OCI-LY1 (cell line): ENCODE measurements at regions not wholly inside any gene's neighbourhood (a gene's known extent, or its start where the extent isn't known, plus 50 kb on each side); places are given as distances from the start of the nearest gene placed in this dataset.

Experiments used
- H2AFZ ChIP-seq: fragments of 200-600 bp; sonication (generic), shearing (Covaris generic); 2 replicates; pipeline ENCODE4 v1.6.0; 2014; ENCODE audit warnings: antibody characterized with exemption, mild to moderate bottlenecking, low read length
- H3F3A ChIP-seq: fragments of 200-600 bp; sonication (generic), shearing (Covaris generic); 2 replicates; pipeline ENCODE4 v1.6.0; 2014; ENCODE audit warnings: mild to moderate bottlenecking, antibody characterized with exemption, low read length, moderate library complexity; ENCODE audit not compliant: insufficient read depth
- H3K27ac ChIP-seq: fragments of 200-600 bp; sonication (generic); 2 replicates; pipeline ENCODE4 v1.5.1; 2014; ENCODE audit warnings: low read length, mixed run types, mild to moderate bottlenecking, low read depth; ENCODE audit not compliant: poor library complexity, severe bottlenecking
- H3K27me3 ChIP-seq: fragments of 200-600 bp; sonication (generic); 2 replicates; pipeline ENCODE4 v1.6.0; 2014; ENCODE audit warnings: antibody characterized with exemption, mild to moderate bottlenecking, low read length, moderate library complexity; ENCODE audit not compliant: insufficient read depth
- H3K36me3 ChIP-seq: fragments of 200-600 bp; sonication (generic); 2 replicates; pipeline ENCODE4 v1.6.1; 2014; ENCODE audit warnings: mild to moderate bottlenecking, antibody characterized with exemption, low read length, moderate library complexity, mixed read lengths; ENCODE audit not compliant: insufficient read depth
- H3K4me1 ChIP-seq: fragments of 200-600 bp; sonication (generic); 2 replicates; pipeline ENCODE4 v1.5.1; 2014; ENCODE audit warnings: mild to moderate bottlenecking, low read length, moderate library complexity; ENCODE audit not compliant: insufficient read depth, severe bottlenecking
- H3K4me2 ChIP-seq: fragments of 200-600 bp; sonication (generic), shearing (Covaris generic); 2 replicates; pipeline ENCODE4 v1.6.1; 2014; ENCODE audit warnings: low read length
- H3K4me3 ChIP-seq: fragments of 200-600 bp; sonication (generic); 2 replicates; pipeline ENCODE4 v1.5.1; 2014; ENCODE audit warnings: low read length, low read depth, mild to moderate bottlenecking, mixed read lengths; ENCODE audit not compliant: poor library complexity, severe bottlenecking
- H3K79me2 ChIP-seq: fragments of 200-600 bp; shearing (Covaris generic); 2 replicates; pipeline ENCODE4 v1.6.1; 2016; ENCODE audit warnings: mixed run types, low read length, mixed read lengths; ENCODE audit not compliant: insufficient read depth
- H3K9ac ChIP-seq: fragments of 200-600 bp; sonication (generic), shearing (Covaris generic); 2 replicates; pipeline ENCODE4 v1.6.1; 2014; ENCODE audit warnings: mild to moderate bottlenecking, low read length, mixed read lengths
- H3K9me2 ChIP-seq: fragments of 200-600 bp; sonication (generic), shearing (Covaris generic); 2 replicates; pipeline ENCODE4 v1.6.1; 2014; ENCODE audit warnings: low read depth, mild to moderate bottlenecking, low read length, mixed read lengths
- H3K9me3 ChIP-seq: fragments of 200-600 bp; shearing (Covaris generic); 2 replicates; pipeline ENCODE4 v1.6.1; 2014; ENCODE audit warnings: low read length, mixed read lengths
- H4K20me1 ChIP-seq: fragments of 200-600 bp; sonication (generic), shearing (Covaris generic); 2 replicates; pipeline ENCODE4 v1.6.0; 2016; ENCODE audit warnings: mild to moderate bottlenecking, low read length; ENCODE audit not compliant: insufficient read depth
- EZH2 ChIP-seq: fragments of 200-600 bp; sonication (generic), shearing (Covaris generic); IDR thresholded peaks from 2 replicates; pipeline ENCODE4 v1.8.0; 2017; ENCODE audit warnings: borderline replicate concordance, mixed run types, mild to moderate bottlenecking, antibody characterized with exemption, low read length, moderate library complexity, mixed read lengths
- TF ChIP-seq, protein P1 (sequence below): fragments of 200-600 bp; sonication (generic), shearing (Covaris generic); IDR thresholded peaks from 2 replicates; pipeline ENCODE4 v1.5.1; 2017; ENCODE audit warnings: mild to moderate bottlenecking, antibody characterized with exemption, low read length, moderate library complexity, mixed read lengths

DNA sequence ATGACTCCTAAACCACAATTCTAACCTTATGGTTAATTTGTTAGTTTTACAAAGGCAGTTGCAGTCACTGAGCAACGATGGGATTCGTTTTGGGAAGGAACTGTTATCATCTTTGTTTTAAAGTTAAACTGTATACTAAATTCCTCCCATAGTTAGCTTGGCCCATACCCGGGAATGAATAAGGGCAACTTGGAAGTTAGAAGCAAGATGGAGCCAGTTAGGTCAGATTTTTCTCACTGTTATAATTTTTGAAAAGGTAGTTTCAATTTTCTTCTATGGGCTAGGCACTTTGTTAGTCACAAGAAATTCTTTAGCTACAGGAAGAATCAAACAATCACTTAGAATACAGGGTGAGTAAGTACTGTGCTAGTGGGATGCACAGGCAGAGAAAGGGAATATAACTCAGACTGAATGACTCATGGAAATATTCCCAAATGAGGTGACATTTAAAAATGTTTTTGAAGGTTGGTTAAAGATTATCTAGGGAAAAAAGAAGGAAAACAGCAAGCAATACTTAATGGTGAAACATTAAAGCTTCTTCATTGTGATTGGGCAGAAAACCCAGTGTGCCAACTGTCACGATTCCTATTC lies 153.6 kb downstream of the MAGEB17 start:
- H3K4me2 ChIP-seq = no peak overlapping the region
- no peaks in the 10 kb centered on the region for H3F3A ChIP-seq
- H3K36me3 ChIP-seq = no peaks in the 10 kb centered on the region
- no peaks in the 10 kb centered on the region for H3K27me3 ChIP-seq
- no peaks in the 10 kb centered on the region for H3K9me2 ChIP-seq
- no peak overlapping the region for H3K9ac ChIP-seq
- no peaks in the 10 kb centered on the region for H3K4me1 ChIP-seq
- no peaks in the 10 kb centered on the region for H4K20me1 ChIP-seq
- H3K79me2 ChIP-seq = no peaks in the 10 kb centered on the region
- H3K4me3 ChIP-seq = no peak overlapping the region
- H2AFZ ChIP-seq = no peak overlapping the region
- no peak overlapping the region for H3K27ac ChIP-seq
- TF ChIP-seq, protein P1, sequence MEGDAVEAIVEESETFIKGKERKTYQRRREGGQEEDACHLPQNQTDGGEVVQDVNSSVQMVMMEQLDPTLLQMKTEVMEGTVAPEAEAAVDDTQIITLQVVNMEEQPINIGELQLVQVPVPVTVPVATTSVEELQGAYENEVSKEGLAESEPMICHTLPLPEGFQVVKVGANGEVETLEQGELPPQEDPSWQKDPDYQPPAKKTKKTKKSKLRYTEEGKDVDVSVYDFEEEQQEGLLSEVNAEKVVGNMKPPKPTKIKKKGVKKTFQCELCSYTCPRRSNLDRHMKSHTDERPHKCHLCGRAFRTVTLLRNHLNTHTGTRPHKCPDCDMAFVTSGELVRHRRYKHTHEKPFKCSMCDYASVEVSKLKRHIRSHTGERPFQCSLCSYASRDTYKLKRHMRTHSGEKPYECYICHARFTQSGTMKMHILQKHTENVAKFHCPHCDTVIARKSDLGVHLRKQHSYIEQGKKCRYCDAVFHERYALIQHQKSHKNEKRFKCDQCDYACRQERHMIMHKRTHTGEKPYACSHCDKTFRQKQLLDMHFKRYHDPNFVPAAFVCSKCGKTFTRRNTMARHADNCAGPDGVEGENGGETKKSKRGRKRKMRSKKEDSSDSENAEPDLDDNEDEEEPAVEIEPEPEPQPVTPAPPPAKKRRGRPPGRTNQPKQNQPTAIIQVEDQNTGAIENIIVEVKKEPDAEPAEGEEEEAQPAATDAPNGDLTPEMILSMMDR = no peak
- TF ChIP-seq EZH2 = no peak
- no peaks in the 10 kb centered on the region for H3K9me3 ChIP-seq

DNA sequence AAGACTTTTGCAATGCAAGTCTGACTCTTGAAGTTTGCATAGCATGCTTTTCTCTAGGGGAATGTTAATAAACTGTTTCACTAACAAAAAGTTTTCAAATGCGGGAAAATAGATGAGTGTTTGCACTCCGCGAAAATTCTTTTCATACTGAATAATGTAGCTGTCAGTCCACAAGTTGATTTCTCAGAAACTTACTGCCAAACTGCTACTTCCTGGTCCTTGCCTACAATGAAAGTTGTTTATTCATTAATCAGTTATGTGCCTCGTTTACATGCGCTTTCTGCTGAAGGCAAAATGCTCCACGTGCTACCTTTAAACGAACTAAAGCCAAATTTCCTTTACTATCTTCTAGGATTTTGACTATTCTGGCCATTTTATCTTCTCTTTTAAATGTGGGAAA lies 166.2 kb downstream of the MAGEB17 start:
- H3K9ac ChIP-seq = no peak overlapping the region
- H3K27ac ChIP-seq = no peak overlapping the region
- no peaks in the 10 kb centered on the region for H3K79me2 ChIP-seq
- no peaks in the 10 kb centered on the region for H3K4me1 ChIP-seq
- no peaks in the 10 kb centered on the region for H4K20me1 ChIP-seq
- H3F3A ChIP-seq = no peaks in the 10 kb centered on the region
- no peaks in the 10 kb centered on the region for H3K27me3 ChIP-seq
- TF ChIP-seq EZH2 = no peak
- TF ChIP-seq, protein P1 = no peak
- H3K4me3 ChIP-seq = no peak overlapping the region
- H3K36me3 ChIP-seq = no peaks in the 10 kb centered on the region
- H3K4me2 ChIP-seq = no peak overlapping the region
- H2AFZ ChIP-seq = no peak overlapping the region
- no peaks in the 10 kb centered on the region for H3K9me2 ChIP-seq
- no peaks in the 10 kb centered on the region for H3K9me3 ChIP-seq

DNA sequence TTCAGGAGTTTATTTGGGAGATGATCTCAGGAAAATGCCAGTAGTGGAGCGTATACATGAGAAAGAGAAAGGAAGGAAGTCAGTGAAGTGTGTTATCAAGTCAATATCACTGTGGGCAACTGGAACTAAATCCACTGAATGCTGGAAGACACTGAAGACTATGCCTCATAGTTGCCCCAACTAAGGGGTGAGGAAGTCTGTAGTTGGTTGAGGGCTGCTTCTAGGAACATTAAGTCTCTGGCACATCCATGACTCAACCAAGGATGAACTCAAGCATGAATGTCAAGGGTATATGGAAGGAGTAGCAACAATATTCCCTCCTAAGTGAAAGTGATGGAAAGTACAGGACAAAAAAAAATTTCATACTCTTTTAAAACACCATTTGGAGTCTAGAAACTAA lies 167.9 kb downstream of the MAGEB17 start:
- no peak overlapping the region for H2AFZ ChIP-seq

More for the DNA sequence above, 167.9 kb downstream of the MAGEB17 start:
- H3F3A ChIP-seq = no peaks in the 10 kb centered on the region
- H3K79me2 ChIP-seq = no peaks in the 10 kb centered on the region
- TF ChIP-seq, protein P1 = no peak
- no peak for TF ChIP-seq EZH2
- H4K20me1 ChIP-seq = no peaks in the 10 kb centered on the region
- H3K9me3 ChIP-seq = no peaks in the 10 kb centered on the region
- no peak overlapping the region for H3K4me2 ChIP-seq
- no peak overlapping the region for H3K9ac ChIP-seq
- H3K36me3 ChIP-seq = no peaks in the 10 kb centered on the region
- H3K4me1 ChIP-seq = no peaks in the 10 kb centered on the region
- no peaks in the 10 kb centered on the region for H3K9me2 ChIP-seq
- H3K27me3 ChIP-seq = no peaks in the 10 kb centered on the region
- no peak overlapping the region for H3K27ac ChIP-seq
- no peak overlapping the region for H3K4me3 ChIP-seq
